ENCODE measurements at regions not wholly inside any gene's neighbourhood (a gene's known extent, or its start where the extent isn't known, plus 50 kb on each side); places are given as distances from the start of the nearest gene placed in this dataset.

- 70% methylated on average over 3 of the region's 3 CpGs for WGBS
- Histone ChIP-seq H3K36me3 (ENCODE audit: control insufficient read depth in 2 of 2, insufficient read depth in 2 of 2, low read length in 1 of 2) (no peaks in the 10 kb centered on the region), H3K4me1 (ENCODE audit: control insufficient read depth in 2 of 2, insufficient read depth in 2 of 2, low read length in 2 of 2) (no peaks in the 10 kb centered on the region), H3K4me3 (ENCODE audit: low read length in 2 of 2) (no peak overlapping the region), H3K27me3 (ENCODE audit: control insufficient read depth in 2 of 2, insufficient read depth in 1 of 2, low read length in 1 of 2) (no peaks in the 10 kb centered on the region), H3K27ac (ENCODE audit: low read depth in 1 of 2, low read length in 1 of 2) (no peak overlapping the region), H3K9me3 (ENCODE audit: control insufficient read depth in 2 of 2, insufficient read depth in 1 of 2, low read length in 1 of 2) (no peaks in the 10 kb centered on the region)
- no peak for DNase-seq (ENCODE audit: low read depth in 6 of 9, low spot score in 9 of 9)
These were observed 257.2 kb downstream of the INSIG2 start for GRCh38 chr2:118345465-118345864.

GRCh38 chr2:118340103-118340502 is 251.8 kb downstream of the INSIG2 start:
- 82% methylated on average over 5 of the region's 5 CpGs for WGBS
- no peaks in the 10 kb centered on the region for H3K9me3 ChIP-seq (ENCODE audit: control insufficient read depth in 2 of 2, insufficient read depth in 1 of 2, low read length in 1 of 2)
- DNase-seq (ENCODE audit: low read depth in 6 of 9, low spot score in 9 of 9): no peak

GRCh38 chr2:118339386-118339785 is 251.1 kb downstream of the INSIG2 start:
- DNase-seq (ENCODE audit: low read depth in 6 of 9, low spot score in 9 of 9): no peak
- Histone ChIP-seq H3K9me3 (ENCODE audit: control insufficient read depth in 2 of 2, insufficient read depth in 1 of 2, low read length in 1 of 2) (no peaks in the 10 kb centered on the region), H3K27ac (ENCODE audit: low read depth in 1 of 2, low read length in 1 of 2) (no peak overlapping the region), H3K4me1 (ENCODE audit: control insufficient read depth in 2 of 2, insufficient read depth in 2 of 2, low read length in 2 of 2) (no peaks in the 10 kb centered on the region), H3K36me3 (ENCODE audit: control insufficient read depth in 2 of 2, insufficient read depth in 2 of 2, low read length in 1 of 2) (no peaks in the 10 kb centered on the region), H3K27me3 (ENCODE audit: control insufficient read depth in 2 of 2, insufficient read depth in 1 of 2, low read length in 1 of 2) (no peaks in the 10 kb centered on the region), H3K4me3 (ENCODE audit: low read length in 2 of 2) (no peak overlapping the region)
- 98% methylated on average over 1 of the region's 1 CpG for WGBS

More at GRCh38 chr2:118340103-118340502, 251.8 kb downstream of the INSIG2 start:
- Histone ChIP-seq H3K4me3 (ENCODE audit: low read length in 2 of 2) (no peak overlapping the region), H3K27me3 (ENCODE audit: control insufficient read depth in 2 of 2, insufficient read depth in 1 of 2, low read length in 1 of 2) (no peaks in the 10 kb centered on the region), H3K27ac (ENCODE audit: low read depth in 1 of 2, low read length in 1 of 2) (no peak overlapping the region), H3K4me1 (ENCODE audit: control insufficient read depth in 2 of 2, insufficient read depth in 2 of 2, low read length in 2 of 2) (no peaks in the 10 kb centered on the region), H3K36me3 (ENCODE audit: control insufficient read depth in 2 of 2, insufficient read depth in 2 of 2, low read length in 1 of 2) (no peaks in the 10 kb centered on the region)

GRCh38 chr2:118333664-118334063 is 245.4 kb downstream of the INSIG2 start:
- no peaks in the 10 kb centered on the region for H3K36me3 ChIP-seq (ENCODE audit: control insufficient read depth in 2 of 2, insufficient read depth in 2 of 2, low read length in 1 of 2)
- DNase-seq (ENCODE audit: low read depth in 6 of 9, low spot score in 9 of 9): no peak
- no peaks in the 10 kb centered on the region for H3K27me3 ChIP-seq (ENCODE audit: control insufficient read depth in 2 of 2, insufficient read depth in 1 of 2, low read length in 1 of 2)
- H3K9me3 ChIP-seq (ENCODE audit: control insufficient read depth in 2 of 2, insufficient read depth in 1 of 2, low read length in 1 of 2): no peaks in the 10 kb centered on the region
- H3K27ac ChIP-seq (ENCODE audit: low read depth in 1 of 2, low read length in 1 of 2): no peak overlapping the region
- no peak overlapping the region for H3K4me3 ChIP-seq (ENCODE audit: low read length in 2 of 2)
- H3K4me1 ChIP-seq (ENCODE audit: control insufficient read depth in 2 of 2, insufficient read depth in 2 of 2, low read length in 2 of 2): no peaks in the 10 kb centered on the region

GRCh38 chr2:118325321-118325955 is 237.2 kb downstream of the INSIG2 start:
- no peak overlapping the region for H3K4me3 ChIP-seq (ENCODE audit: low read length in 2 of 2)
- no peaks in the 10 kb centered on the region for H3K27me3 ChIP-seq (ENCODE audit: control insufficient read depth in 2 of 2, insufficient read depth in 1 of 2, low read length in 1 of 2)
- H3K27ac ChIP-seq (ENCODE audit: low read depth in 1 of 2, low read length in 1 of 2): no peak overlapping the region
- H3K36me3 ChIP-seq (ENCODE audit: control insufficient read depth in 2 of 2, insufficient read depth in 2 of 2, low read length in 1 of 2): no peaks in the 10 kb centered on the region
- no peaks in the 10 kb centered on the region for H3K4me1 ChIP-seq (ENCODE audit: control insufficient read depth in 2 of 2, insufficient read depth in 2 of 2, low read length in 2 of 2)
- no peak for DNase-seq (ENCODE audit: low read depth in 6 of 9, low spot score in 9 of 9)
- no peaks in the 10 kb centered on the region for H3K9me3 ChIP-seq (ENCODE audit: control insufficient read depth in 2 of 2, insufficient read depth in 1 of 2, low read length in 1 of 2)
- 87% methylated on average over 6 of the region's 6 CpGs for WGBS

GRCh38 chr2:118322406-118322805 is 234.1 kb downstream of the INSIG2 start:
- Histone ChIP-seq H3K36me3 (ENCODE audit: control insufficient read depth in 2 of 2, insufficient read depth in 2 of 2, low read length in 1 of 2) (no peaks in the 10 kb centered on the region), H3K9me3 (ENCODE audit: control insufficient read depth in 2 of 2, insufficient read depth in 1 of 2, low read length in 1 of 2) (no peaks in the 10 kb centered on the region), H3K4me3 (ENCODE audit: low read length in 2 of 2) (no peak overlapping the region), H3K27me3 (ENCODE audit: control insufficient read depth in 2 of 2, insufficient read depth in 1 of 2, low read length in 1 of 2) (peaks cover 0 to 4% of the 10 kb centered on the region in 2 donors), H3K4me1 (ENCODE audit: control insufficient read depth in 2 of 2, insufficient read depth in 2 of 2, low read length in 2 of 2) (no peaks in the 10 kb centered on the region), H3K27ac (ENCODE audit: low read depth in 1 of 2, low read length in 1 of 2) (no peak overlapping the region)
- 98% methylated on average over 2 of the region's 2 CpGs for WGBS
- DNase-seq (ENCODE audit: low read depth in 6 of 9, low spot score in 9 of 9): no peak

- H3K9me3 ChIP-seq (ENCODE audit: control insufficient read depth in 2 of 2, insufficient read depth in 1 of 2, low read length in 1 of 2): no peaks in the 10 kb centered on the region
- no peak overlapping the region for H3K4me3 ChIP-seq (ENCODE audit: low read length in 2 of 2)
- no peak for DNase-seq (ENCODE audit: low read depth in 6 of 9, low spot score in 9 of 9)
- peaks cover 0 to 4% of the 10 kb centered on the region in 2 donors for H3K27me3 ChIP-seq (ENCODE audit: control insufficient read depth in 2 of 2, insufficient read depth in 1 of 2, low read length in 1 of 2)
- no peak overlapping the region for H3K27ac ChIP-seq (ENCODE audit: low read depth in 1 of 2, low read length in 1 of 2)
- H3K36me3 ChIP-seq (ENCODE audit: control insufficient read depth in 2 of 2, insufficient read depth in 2 of 2, low read length in 1 of 2): no peaks in the 10 kb centered on the region
- 41% methylated on average over 5 of the region's 5 CpGs for WGBS
- no peaks in the 10 kb centered on the region for H3K4me1 ChIP-seq (ENCODE audit: control insufficient read depth in 2 of 2, insufficient read depth in 2 of 2, low read length in 2 of 2)
These were observed 233.3 kb downstream of the INSIG2 start for GRCh38 chr2:118321432-118322105.

- Histone ChIP-seq H3K27ac (ENCODE audit: low read depth in 1 of 2, low read length in 1 of 2) (no peak overlapping the region), H3K36me3 (ENCODE audit: control insufficient read depth in 2 of 2, insufficient read depth in 2 of 2, low read length in 1 of 2) (no peaks in the 10 kb centered on the region), H3K4me3 (ENCODE audit: low read length in 2 of 2) (no peak overlapping the region), H3K9me3 (ENCODE audit: control insufficient read depth in 2 of 2, insufficient read depth in 1 of 2, low read length in 1 of 2) (no peaks in the 10 kb centered on the region), H3K4me1 (ENCODE audit: control insufficient read depth in 2 of 2, insufficient read depth in 2 of 2, low read length in 2 of 2) (no peaks in the 10 kb centered on the region), H3K27me3 (ENCODE audit: control insufficient read depth in 2 of 2, insufficient read depth in 1 of 2, low read length in 1 of 2) (peaks cover 2 to 4% of the 10 kb centered on the region in 2 donors)
- WGBS: 82% methylated on average over 4 of the region's 4 CpGs
- DNase-seq (ENCODE audit: low read depth in 6 of 9, low spot score in 9 of 9): no peak
These were observed 232.4 kb downstream of the INSIG2 start for GRCh38 chr2:118320658-118321057.

- Histone ChIP-seq H3K27ac (ENCODE audit: low read depth in 1 of 2, low read length in 1 of 2) (no peak overlapping the region), H3K4me3 (ENCODE audit: low read length in 2 of 2) (no peak overlapping the region), H3K36me3 (ENCODE audit: control insufficient read depth in 2 of 2, insufficient read depth in 2 of 2, low read length in 1 of 2) (no peaks in the 10 kb centered on the region), H3K9me3 (ENCODE audit: control insufficient read depth in 2 of 2, insufficient read depth in 1 of 2, low read length in 1 of 2) (no peaks in the 10 kb centered on the region), H3K4me1 (ENCODE audit: control insufficient read depth in 2 of 2, insufficient read depth in 2 of 2, low read length in 2 of 2) (no peaks in the 10 kb centered on the region), H3K27me3 (ENCODE audit: control insufficient read depth in 2 of 2, insufficient read depth in 1 of 2, low read length in 1 of 2) (peaks cover 2 to 4% of the 10 kb centered on the region in 2 donors)
- WGBS: 54% methylated on average over 6 of the region's 6 CpGs
- DNase-seq (ENCODE audit: low read depth in 6 of 9, low spot score in 9 of 9): no peak
These were observed 231.9 kb downstream of the INSIG2 start for GRCh38 chr2:118320196-118320595.
